ENCODE measurements at regions not wholly inside any gene's neighbourhood (a gene's known extent, or its start where the extent isn't known, plus 50 kb on each side); places are given as distances from the start of the nearest gene placed in this dataset.

GRCh38 chr6:40219799-40220198 lies 285.5 kb upstream of the MOCS1 start:
- TF ChIP-seq, protein P1, sequence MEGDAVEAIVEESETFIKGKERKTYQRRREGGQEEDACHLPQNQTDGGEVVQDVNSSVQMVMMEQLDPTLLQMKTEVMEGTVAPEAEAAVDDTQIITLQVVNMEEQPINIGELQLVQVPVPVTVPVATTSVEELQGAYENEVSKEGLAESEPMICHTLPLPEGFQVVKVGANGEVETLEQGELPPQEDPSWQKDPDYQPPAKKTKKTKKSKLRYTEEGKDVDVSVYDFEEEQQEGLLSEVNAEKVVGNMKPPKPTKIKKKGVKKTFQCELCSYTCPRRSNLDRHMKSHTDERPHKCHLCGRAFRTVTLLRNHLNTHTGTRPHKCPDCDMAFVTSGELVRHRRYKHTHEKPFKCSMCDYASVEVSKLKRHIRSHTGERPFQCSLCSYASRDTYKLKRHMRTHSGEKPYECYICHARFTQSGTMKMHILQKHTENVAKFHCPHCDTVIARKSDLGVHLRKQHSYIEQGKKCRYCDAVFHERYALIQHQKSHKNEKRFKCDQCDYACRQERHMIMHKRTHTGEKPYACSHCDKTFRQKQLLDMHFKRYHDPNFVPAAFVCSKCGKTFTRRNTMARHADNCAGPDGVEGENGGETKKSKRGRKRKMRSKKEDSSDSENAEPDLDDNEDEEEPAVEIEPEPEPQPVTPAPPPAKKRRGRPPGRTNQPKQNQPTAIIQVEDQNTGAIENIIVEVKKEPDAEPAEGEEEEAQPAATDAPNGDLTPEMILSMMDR (IDR thresholded peaks at IDR 0.05; ENCODE audit: insufficient read depth, low read depth, low read length), result no peak
- TF ChIP-seq EZH2 (IDR thresholded peaks at IDR 0.05; ENCODE audit: insufficient read depth, low read length), result no peak

Measured in astrocyte (in vitro differentiated cells and primary cell).